HEK293T (cell line): ENCODE measurements at regions not wholly inside any gene's neighbourhood (a gene's known extent, or its start where the extent isn't known, plus 50 kb on each side); places are given as distances from the start of the nearest gene placed in this dataset.

ENCODE experiments used
- BHLHE40 ChIP-seq: fragments of 450-650 bp; IDR thresholded peaks from 2 replicates; pipeline ENCODE4 v1.6.1; 2016; ENCODE audit warnings: mild to moderate bottlenecking, moderate library complexity, borderline replicate concordance
- ELF4 ChIP-seq: fragments of 450-650 bp; IDR thresholded peaks from 2 replicates; pipeline ENCODE4 v1.6.1; 2017; ENCODE audit warnings: antibody characterized with exemption
- FOXA1 ChIP-seq: fragments of 450-650 bp; IDR thresholded peaks from 2 replicates; pipeline ENCODE4 v1.6.1; 2016; ENCODE audit warnings: mild to moderate bottlenecking
- FOXK2 ChIP-seq: fragments of 450-650 bp; IDR thresholded peaks from 2 replicates; pipeline ENCODE4 v1.6.1; 2016; ENCODE audit warnings: mild to moderate bottlenecking
- FOXM1 ChIP-seq: fragments of 450-650 bp; IDR thresholded peaks from 2 replicates; pipeline ENCODE4 v1.6.1; 2017; ENCODE audit warnings: mild to moderate bottlenecking, borderline replicate concordance
- HDGF ChIP-seq: fragments of 450-650 bp; IDR thresholded peaks from 2 replicates; pipeline ENCODE4 v1.6.1; 2017; ENCODE audit warnings: antibody characterized with exemption, borderline replicate concordance
- L3MBTL2 ChIP-seq: fragments of 450-650 bp; conservative IDR thresholded peaks from 2 replicates; pipeline ENCODE4 v1.6.1; 2016; ENCODE audit warnings: mild to moderate bottlenecking
- SP1 ChIP-seq: fragments of 450-650 bp; IDR thresholded peaks from 2 replicates; pipeline ENCODE4 v1.6.1; 2017
- ZNF384 ChIP-seq: fragments of 450-650 bp; IDR thresholded peaks from 2 replicates; pipeline ENCODE4 v1.6.1; 2016

DNA sequence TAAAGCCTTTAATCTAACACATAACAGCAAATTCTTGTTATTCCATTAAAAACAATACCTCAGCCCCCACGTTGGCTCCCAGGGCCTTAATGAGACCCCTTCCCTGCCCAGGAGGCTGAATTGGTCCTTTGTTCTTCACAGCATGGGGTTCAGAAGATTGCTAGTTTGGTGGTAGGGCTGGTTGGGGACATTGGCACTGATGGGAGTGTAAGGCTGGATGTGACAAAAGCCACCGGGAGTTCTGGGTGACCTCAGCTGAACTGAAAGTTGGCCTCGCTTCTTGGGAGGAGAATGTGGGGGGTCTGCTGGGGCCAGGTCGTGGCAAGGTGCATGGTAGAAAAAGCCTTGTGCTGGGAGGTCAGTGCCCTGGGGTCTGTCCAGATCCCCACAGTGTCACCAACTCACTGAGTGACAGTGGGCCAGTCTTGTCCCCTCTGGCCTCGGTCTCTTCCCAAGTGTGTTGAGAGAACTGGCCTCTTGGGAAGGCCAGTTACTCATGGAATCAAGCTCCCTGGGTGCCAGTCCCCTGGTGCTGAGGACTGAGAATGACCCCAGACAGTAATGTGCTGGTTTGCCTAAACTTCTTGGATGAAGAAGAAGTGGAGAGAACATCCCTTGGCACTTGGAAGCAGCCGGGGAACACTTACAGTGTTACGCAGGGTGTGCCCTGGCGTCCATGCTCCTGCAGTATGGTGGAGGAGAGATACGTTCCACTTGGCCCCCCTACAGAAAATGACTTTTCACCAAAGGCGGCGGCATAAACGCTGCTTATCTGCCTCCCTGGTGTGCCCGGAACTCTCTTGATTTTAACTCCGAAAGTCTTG, 283.7 kb upstream of the RTL1 start:
- TF ChIP-seq SP1 (no peak), HDGF (no peak), ZNF384 (no peak), FOXK2 (no peak), L3MBTL2 (no peak), FOXM1 (no peak), BHLHE40 (no peak), ELF4 (no peak), FOXA1 (no peak)
